ENCODE measurements at regions not wholly inside any gene's neighbourhood (a gene's known extent, or its start where the extent isn't known, plus 50 kb on each side); places are given as distances from the start of the nearest gene placed in this dataset.

GRCh38 chr1:4312024-4312423, 342.4 kb upstream of the AJAP1 start:
- no peak for DNase-seq (ENCODE audit: low read depth)

- no peak for DNase-seq (ENCODE audit: low read depth)
Observed at GRCh38 chr1:4315202-4315601, 339.2 kb upstream of the AJAP1 start.

GRCh38 chr1:4317207-4317606, 337.2 kb upstream of the AJAP1 start:
- no peak for DNase-seq (ENCODE audit: low read depth)

- no peak for DNase-seq (ENCODE audit: low read depth)
Observed at GRCh38 chr1:4318720-4319119, 335.7 kb upstream of the AJAP1 start.

GRCh38 chr1:4319496-4319895, 334.9 kb upstream of the AJAP1 start:
- no peak for DNase-seq (ENCODE audit: low read depth)

- DNase-seq (ENCODE audit: low read depth) = no peak
Observed at GRCh38 chr1:4322881-4323280, 331.5 kb upstream of the AJAP1 start.

GRCh38 chr1:4323309-4323708, 331.1 kb upstream of the AJAP1 start:
- no peak for DNase-seq (ENCODE audit: low read depth)

- no peak for DNase-seq (ENCODE audit: low read depth)
Observed at GRCh38 chr1:4324525-4324924, 329.9 kb upstream of the AJAP1 start.

GRCh38 chr1:4327142-4327541, 327.3 kb upstream of the AJAP1 start:
- DNase-seq (ENCODE audit: low read depth) = no peak

- no peak for DNase-seq (ENCODE audit: low read depth)
Observed at GRCh38 chr1:4328402-4329071, 325.9 kb upstream of the AJAP1 start.

GRCh38 chr1:4330805-4331766, 323.3 kb upstream of the AJAP1 start:
- no peak for DNase-seq (ENCODE audit: low read depth)

- no peak for DNase-seq (ENCODE audit: low read depth)
Observed at GRCh38 chr1:4331767-4332163, 322.6 kb upstream of the AJAP1 start.

- DNase-seq (ENCODE audit: low read depth) = no peak
Observed at GRCh38 chr1:4336507-4336906, 317.9 kb upstream of the AJAP1 start.

- no peak for DNase-seq (ENCODE audit: low read depth)
Observed at GRCh38 chr1:4341421-4341820, 313.0 kb upstream of the AJAP1 start.

- DNase-seq (ENCODE audit: low read depth) = no peak
Observed at GRCh38 chr1:4344065-4344732, 310.2 kb upstream of the AJAP1 start.

GRCh38 chr1:4345094-4345493, 309.3 kb upstream of the AJAP1 start:
- DNase-seq (ENCODE audit: low read depth) = no peak

GRCh38 chr1:4346131-4346530, 308.3 kb upstream of the AJAP1 start:
- DNase-seq (ENCODE audit: low read depth) = no peak

GRCh38 chr1:4351453-4351852, 303.0 kb upstream of the AJAP1 start:
- DNase-seq (ENCODE audit: low read depth) = no peak

- DNase-seq (ENCODE audit: low read depth) = no peak
Observed at GRCh38 chr1:4353090-4353856, 301.1 kb upstream of the AJAP1 start.

- no peak for DNase-seq (ENCODE audit: low read depth)
Observed at GRCh38 chr1:4355839-4356238, 298.6 kb upstream of the AJAP1 start.

GRCh38 chr1:4362314-4363044, 291.9 kb upstream of the AJAP1 start:
- no peak for DNase-seq (ENCODE audit: low read depth)

All from Daoy (cell line).